ENCODE measurements at regions not wholly inside any gene's neighbourhood (a gene's known extent, or its start where the extent isn't known, plus 50 kb on each side); places are given as distances from the start of the nearest gene placed in this dataset.
"Not testable (repeated sequence)": the region's sequence is repeated elsewhere in the genome, so short reads cannot be mapped to it uniquely, and the experiment has no call there.

- ATAC-seq: no peak
- TF ChIP-seq CTCF (IDR thresholded peaks at IDR 0.05): no peak
- intact Hi-C loops (cut with DNase I): no loop called here
Observed at GRCh38 chr11:7186190-7186589, 65.5 kb upstream of the SYT9 start.

GRCh38 chr11:7186676-7187075, 65.0 kb upstream of the SYT9 start:
- Histone ChIP-seq H3K27me3 (no peaks in the 10 kb centered on the region), H3K9me3 (peaks cover 0 to 21% (median 0%) of the 10 kb centered on the region in 11 donors), H3K36me3 (no peaks in the 10 kb centered on the region), H3K4me3 (no peak overlapping the region), H3K27ac (no peak overlapping the region), H3K4me1 (no peaks in the 10 kb centered on the region)
- TF ChIP-seq CTCF (IDR thresholded peaks at IDR 0.05): no peak
- intact Hi-C loops (cut with DNase I): no loop called here
- WGBS, 2 donors: 20 to 30% methylated on average over 1 of the region's 1 CpG
- ATAC-seq: no peak
- no peak for DNase-seq

More at GRCh38 chr11:7186190-7186589, 65.5 kb upstream of the SYT9 start:
- Histone ChIP-seq H3K36me3 (no peaks in the 10 kb centered on the region), H3K4me1 (no peaks in the 10 kb centered on the region), H3K9me3 (peaks cover 0 to 24% (median 0%) of the 10 kb centered on the region in 11 donors), H3K27me3 (no peaks in the 10 kb centered on the region), H3K4me3 (no peak overlapping the region), H3K27ac (no peak overlapping the region)
- no peak for DNase-seq
- WGBS, 2 donors: 57 to 76% methylated on average over 2 of the region's 2 CpGs

GRCh38 chr11:7192785-7193184, 58.9 kb upstream of the SYT9 start:
- ATAC-seq; H3K27ac ChIP-seq; H3K27me3 ChIP-seq; H3K4me3 ChIP-seq; H3K36me3 ChIP-seq; DNase-seq; intact Hi-C loops (cut with DNase I); H3K4me1 ChIP-seq; H3K9me3 ChIP-seq: not testable (repeated sequence)
- 89 to 98% methylated on average over 4 of the region's 4 CpGs for WGBS, 2 donors

- TF ChIP-seq CTCF (IDR thresholded peaks at IDR 0.05): no peak
- no peak for ATAC-seq
- intact Hi-C loops (cut with DNase I): no loop called here
Observed at GRCh38 chr11:7196396-7197146, 55.1 kb upstream of the SYT9 start.

GRCh38 chr11:7197469-7197868, 54.2 kb upstream of the SYT9 start:
- intact Hi-C loops (cut with DNase I): no loop called here
- H3K36me3 ChIP-seq: no peaks in the 10 kb centered on the region
- no peaks in the 10 kb centered on the region for H3K4me1 ChIP-seq
- H3K4me3 ChIP-seq: no peak overlapping the region
- no peak overlapping the region for H3K27ac ChIP-seq
- H3K27me3 ChIP-seq: no peaks in the 10 kb centered on the region
- TF ChIP-seq CTCF (IDR thresholded peaks at IDR 0.05): no peak
- no peak for ATAC-seq
- H3K9me3 ChIP-seq: no peaks in the 10 kb centered on the region
- no peak for DNase-seq

More at GRCh38 chr11:7196396-7197146, 55.1 kb upstream of the SYT9 start:
- Histone ChIP-seq H3K4me1 (no peaks in the 10 kb centered on the region), H3K4me3 (no peak overlapping the region), H3K27me3 (no peaks in the 10 kb centered on the region), H3K9me3 (no peaks in the 10 kb centered on the region), H3K27ac (no peak overlapping the region), H3K36me3 (no peaks in the 10 kb centered on the region)
- no peak for DNase-seq
- WGBS, 2 donors: 74 to 83% methylated on average over 1 of the region's 1 CpG
